Natural killer cell (primary cell): ENCODE measurements at regions not wholly inside any gene's neighbourhood (a gene's known extent, or its start where the extent isn't known, plus 50 kb on each side); places are given as distances from the start of the nearest gene placed in this dataset.

Experiments used
- ATAC-seq, 3 donors: fragments of 150-1000 bp in 2 of 3; fragments of 200-7000 bp in 1 of 3; cut with Tn5 transposase; 1 replicate in 1 of 3; 2 replicates in 2 of 3; pipeline ENCODE4 v1.10.0; 2021; ENCODE audit warnings: mild to moderate bottlenecking in 2 of 3, moderate library complexity in 2 of 3
- DNase-seq, 2 donors: peaks; one replicate each; pipeline versions ENCODE4 v3.0.0 to v3.0.0-alpha.2; 2013 to 2021; ENCODE audit warnings: mixed read lengths in 1 of 2
- H3K27ac ChIP-seq: one replicate; pipeline ENCODE4 v1.5.1; 2013; ENCODE audit warnings: mild to moderate bottlenecking, low read length
- H3K27me3 ChIP-seq: one replicate; pipeline ENCODE4 v1.6.1; 2013; ENCODE audit warnings: low read length; ENCODE audit not compliant: control insufficient read depth, insufficient read depth
- H3K36me3 ChIP-seq: one replicate; pipeline ENCODE4 v1.6.1; 2013; ENCODE audit warnings: low read length; ENCODE audit not compliant: control insufficient read depth, insufficient read depth
- H3K4me1 ChIP-seq: one replicate; pipeline ENCODE4 v1.6.1; 2013; ENCODE audit warnings: low read length; ENCODE audit not compliant: control insufficient read depth, insufficient read depth
- H3K4me3 ChIP-seq: one replicate; pipeline ENCODE4 v1.5.1; 2013; ENCODE audit warnings: low read length
- H3K9me3 ChIP-seq: one replicate; pipeline ENCODE4 v1.6.1; 2013; ENCODE audit warnings: low read length; ENCODE audit not compliant: control insufficient read depth, insufficient read depth
- H3K27ac Mint-ChIP-seq, 2 donors: one replicate each; pipeline ENCODE4 v1.8.0; 2022; ENCODE audit warnings: mild to moderate bottlenecking in 2 of 2, mixed read lengths in 2 of 2, moderate library complexity in 1 of 2
- H3K27me3 Mint-ChIP-seq, 2 donors: one replicate each; pipeline ENCODE4 v1.8.0; 2022; ENCODE audit warnings: low read depth in 2 of 2, mixed read lengths in 2 of 2
- H3K36me3 Mint-ChIP-seq: one replicate; pipeline ENCODE4 v1.8.0; 2022; ENCODE audit warnings: mixed read lengths
- H3K4me1 Mint-ChIP-seq, 2 donors: one replicate each; pipeline ENCODE4 v1.8.0; 2022; ENCODE audit warnings: mixed read lengths in 2 of 2
- H3K4me3 Mint-ChIP-seq: one replicate; pipeline ENCODE4 v1.8.0; 2022; ENCODE audit warnings: mild to moderate bottlenecking, moderate library complexity, mixed read lengths
- H3K9me3 Mint-ChIP-seq, 2 donors: one replicate each; pipeline ENCODE4 v1.8.0; 2022; ENCODE audit warnings: mixed read lengths in 2 of 2
- WGBS: methylation state at CpG from one replicate; pipeline ENCODE4 v1.1.7; 2013; ENCODE audit warnings: missing lambda C conversion rate; ENCODE audit not compliant: insufficient coverage; 5-methylcytosine and 5-hydroxymethylcytosine counted together
- intact Hi-C: fragments of 100-400 bp; cut with micrococcal nuclease; formaldehyde crosslinking; loops from one replicate; pipeline ENCODE4 v1.14.2; 2022
- TF ChIP-seq, protein P1 (sequence below): fragments of 200-600 bp; IDR thresholded peaks from one replicate; pipeline ENCODE4 v1.8.0; 2022; ENCODE audit warnings: antibody characterized with exemption

DNA sequence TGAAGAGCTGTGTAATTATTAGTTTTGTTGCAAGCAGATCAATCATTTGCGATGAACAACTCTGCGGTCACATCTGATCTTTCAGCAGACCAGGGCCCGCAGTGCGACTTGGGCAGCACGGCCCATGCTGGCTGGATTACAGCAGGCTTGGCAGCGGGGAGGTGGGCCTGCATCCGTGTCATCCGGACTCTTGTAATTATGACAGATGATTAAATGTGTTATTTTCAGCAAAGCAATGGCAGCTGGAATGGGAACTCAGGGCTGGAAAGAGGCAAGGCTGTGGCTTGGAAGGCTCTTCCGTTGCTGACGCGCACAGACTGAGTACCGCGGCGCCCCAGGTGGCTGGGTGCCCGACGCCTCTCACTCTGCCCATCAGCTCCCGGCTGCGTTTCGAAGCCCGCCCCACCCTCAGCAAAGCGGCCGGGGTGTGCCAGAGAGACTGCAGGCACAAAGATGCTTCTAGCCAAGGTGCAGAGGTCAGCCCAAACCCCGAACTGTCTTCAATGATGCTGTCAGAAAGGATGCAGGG, 397.4 kb upstream of the SALL3 start:
- no peaks in the 10 kb centered on the region for H3K9me3 ChIP-seq
- no peak for ATAC-seq
- no peaks in the 10 kb centered on the region for H3K36me3 Mint-ChIP-seq
- peaks cover 0 to 4% of the 10 kb centered on the region in 2 donors for H3K27me3 Mint-ChIP-seq
- TF ChIP-seq, protein P1, sequence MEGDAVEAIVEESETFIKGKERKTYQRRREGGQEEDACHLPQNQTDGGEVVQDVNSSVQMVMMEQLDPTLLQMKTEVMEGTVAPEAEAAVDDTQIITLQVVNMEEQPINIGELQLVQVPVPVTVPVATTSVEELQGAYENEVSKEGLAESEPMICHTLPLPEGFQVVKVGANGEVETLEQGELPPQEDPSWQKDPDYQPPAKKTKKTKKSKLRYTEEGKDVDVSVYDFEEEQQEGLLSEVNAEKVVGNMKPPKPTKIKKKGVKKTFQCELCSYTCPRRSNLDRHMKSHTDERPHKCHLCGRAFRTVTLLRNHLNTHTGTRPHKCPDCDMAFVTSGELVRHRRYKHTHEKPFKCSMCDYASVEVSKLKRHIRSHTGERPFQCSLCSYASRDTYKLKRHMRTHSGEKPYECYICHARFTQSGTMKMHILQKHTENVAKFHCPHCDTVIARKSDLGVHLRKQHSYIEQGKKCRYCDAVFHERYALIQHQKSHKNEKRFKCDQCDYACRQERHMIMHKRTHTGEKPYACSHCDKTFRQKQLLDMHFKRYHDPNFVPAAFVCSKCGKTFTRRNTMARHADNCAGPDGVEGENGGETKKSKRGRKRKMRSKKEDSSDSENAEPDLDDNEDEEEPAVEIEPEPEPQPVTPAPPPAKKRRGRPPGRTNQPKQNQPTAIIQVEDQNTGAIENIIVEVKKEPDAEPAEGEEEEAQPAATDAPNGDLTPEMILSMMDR = no peak
- H3K27me3 ChIP-seq = no peaks in the 10 kb centered on the region
- H3K36me3 ChIP-seq = no peaks in the 10 kb centered on the region
- H3K27ac ChIP-seq = no peak overlapping the region
- DNase-seq = no peak
- no peaks in the 10 kb centered on the region for H3K9me3 Mint-ChIP-seq
- no peak overlapping the region for H3K4me3 Mint-ChIP-seq
- no peak overlapping the region for H3K27ac Mint-ChIP-seq
- no peaks in the 10 kb centered on the region for H3K4me1 Mint-ChIP-seq
- no peaks in the 10 kb centered on the region for H3K4me1 ChIP-seq
- 90% methylated on average over 23 of the region's 23 CpGs for WGBS
- intact Hi-C loops = no loop called here
- H3K4me3 ChIP-seq = no peak overlapping the region

DNA sequence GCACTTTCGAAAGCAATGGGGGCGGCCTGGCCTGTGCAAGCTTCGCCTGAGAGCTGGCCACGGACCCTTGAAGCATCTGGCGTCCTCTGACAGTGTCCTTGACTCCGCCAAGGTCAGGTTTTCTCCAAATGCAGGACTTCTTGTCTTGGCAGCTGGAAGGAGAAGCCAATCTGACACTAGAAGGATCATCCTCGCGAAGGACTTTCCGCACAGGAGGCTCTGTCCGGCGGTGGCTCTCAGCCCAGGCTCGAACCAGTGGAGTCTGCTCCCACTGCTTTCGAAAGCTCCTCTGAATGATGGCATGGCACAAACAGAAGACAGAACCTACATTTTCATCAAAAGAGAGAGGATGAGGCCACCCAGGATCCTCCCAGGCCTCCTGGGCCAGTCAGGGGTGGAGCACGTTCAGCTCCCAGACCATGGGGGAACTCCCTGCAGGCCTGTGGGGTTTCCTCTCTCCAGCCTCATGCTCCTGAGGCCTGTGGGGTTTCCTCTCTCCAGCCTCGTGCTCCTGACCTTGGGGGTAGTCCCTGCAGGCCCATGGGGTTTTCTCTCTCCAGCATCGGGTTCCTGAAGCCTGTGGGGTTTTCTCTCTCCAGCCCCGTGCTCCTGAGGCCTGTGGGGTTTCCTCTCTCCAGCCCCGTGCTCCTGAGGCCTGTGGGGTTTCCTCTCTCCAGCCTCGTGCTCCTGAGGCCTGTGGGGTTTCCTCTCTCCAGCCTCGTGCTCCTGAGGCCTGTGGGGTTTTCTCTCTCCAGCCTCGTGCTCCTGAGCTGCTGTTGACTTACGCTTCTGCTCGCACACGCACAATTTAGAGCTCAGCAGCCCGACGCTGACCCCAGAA, 396.5 kb upstream of the SALL3 start:
- Histone ChIP-seq H3K4me3 (no peak overlapping the region), H3K27ac (no peak overlapping the region), H3K9me3 (no peaks in the 10 kb centered on the region), H3K27me3 (no peaks in the 10 kb centered on the region), H3K36me3 (no peaks in the 10 kb centered on the region), H3K4me1 (no peaks in the 10 kb centered on the region)
- WGBS = 69% methylated on average over 26 of the region's 26 CpGs
- ATAC-seq (no peak), DNase-seq (no peak)
- no peaks in the 10 kb centered on the region for H3K4me1 Mint-ChIP-seq
- intact Hi-C loops = no loop called here
- H3K27me3 Mint-ChIP-seq = peaks cover 0 to 4% of the 10 kb centered on the region in 2 donors
- H3K27ac Mint-ChIP-seq = no peak overlapping the region
- H3K9me3 Mint-ChIP-seq = no peaks in the 10 kb centered on the region
- TF ChIP-seq, protein P1 = no peak
- no peak overlapping the region for H3K4me3 Mint-ChIP-seq
- H3K36me3 Mint-ChIP-seq = no peaks in the 10 kb centered on the region

DNA sequence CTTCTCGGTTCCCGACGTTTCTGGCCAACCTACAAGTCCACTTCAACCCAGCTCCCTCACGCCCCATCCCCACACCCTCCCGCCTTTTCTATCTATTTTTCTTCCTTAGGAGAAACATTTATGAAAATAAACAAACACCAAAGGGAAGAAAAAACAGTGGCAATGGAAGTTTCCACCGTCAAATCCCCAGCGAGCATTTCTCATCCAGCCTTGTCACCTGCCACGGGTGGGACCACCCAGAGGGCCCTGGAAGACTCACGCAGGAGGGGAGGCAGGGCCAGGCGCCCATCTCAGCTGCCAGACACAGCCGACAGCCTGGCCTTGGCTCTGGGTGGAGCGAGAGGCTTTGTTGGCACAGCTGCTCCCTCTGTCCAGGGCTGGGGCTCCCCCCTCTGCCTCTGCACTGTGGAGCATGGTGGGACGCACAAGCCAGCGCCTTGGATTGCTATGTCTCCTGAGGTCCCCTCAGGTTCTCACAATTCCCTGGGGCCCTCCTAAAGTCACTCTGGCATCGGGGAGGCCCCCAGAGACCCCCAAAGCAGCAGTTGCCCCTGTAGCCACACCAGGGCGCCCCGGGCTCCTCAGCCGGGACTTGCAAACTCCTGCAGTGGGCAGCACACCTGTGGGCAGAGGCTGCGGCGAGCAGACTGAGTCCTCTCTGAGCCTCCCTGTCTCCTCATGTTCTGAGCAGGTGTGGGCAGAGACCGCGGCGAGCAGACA, 395.7 kb upstream of the SALL3 start:
- ATAC-seq (no peak), DNase-seq (no peak)
- TF ChIP-seq, protein P1 = no peak
- Histone ChIP-seq H3K4me1 (no peaks in the 10 kb centered on the region), H3K9me3 (no peaks in the 10 kb centered on the region), H3K4me3 (no peak overlapping the region), H3K36me3 (no peaks in the 10 kb centered on the region), H3K27me3 (no peaks in the 10 kb centered on the region), H3K27ac (no peak overlapping the region)
- intact Hi-C loops = no loop called here
- Mint-ChIP-seq H3K4me3 (no peak overlapping the region), H3K9me3 (no peaks in the 10 kb centered on the region), H3K27me3 (peaks cover 0 to 4% of the 10 kb centered on the region in 2 donors), H3K36me3 (no peaks in the 10 kb centered on the region), H3K27ac (no peak overlapping the region), H3K4me1 (no peaks in the 10 kb centered on the region)
- WGBS = 91% methylated on average over 23 of the region's 23 CpGs
